ENCODE measurements at regions not wholly inside any gene's neighbourhood (a gene's known extent, or its start where the extent isn't known, plus 50 kb on each side); places are given as distances from the start of the nearest gene placed in this dataset.

DNA sequence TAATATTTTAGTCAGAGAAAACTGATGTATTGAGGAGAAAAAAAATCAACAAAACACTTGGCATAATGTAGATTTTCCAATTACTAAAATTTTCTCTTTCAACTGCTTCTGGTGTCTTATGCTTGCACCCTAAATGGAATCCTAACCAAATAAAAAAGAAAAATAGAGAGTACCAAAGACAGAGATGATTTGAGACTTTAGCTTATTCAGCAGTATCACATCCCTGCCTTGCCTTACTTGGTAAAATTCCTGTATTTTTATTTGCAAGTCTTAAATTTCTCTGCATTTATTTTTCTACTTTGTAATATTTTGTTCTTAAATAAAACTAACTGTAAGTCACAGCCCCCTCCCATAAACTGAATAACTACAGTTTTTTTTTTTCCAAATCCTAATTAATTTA lies 950.5 kb upstream of the INTU start:
- ChIA-PET POLR2A (no interaction called here), CTCF (no interaction called here)

DNA sequence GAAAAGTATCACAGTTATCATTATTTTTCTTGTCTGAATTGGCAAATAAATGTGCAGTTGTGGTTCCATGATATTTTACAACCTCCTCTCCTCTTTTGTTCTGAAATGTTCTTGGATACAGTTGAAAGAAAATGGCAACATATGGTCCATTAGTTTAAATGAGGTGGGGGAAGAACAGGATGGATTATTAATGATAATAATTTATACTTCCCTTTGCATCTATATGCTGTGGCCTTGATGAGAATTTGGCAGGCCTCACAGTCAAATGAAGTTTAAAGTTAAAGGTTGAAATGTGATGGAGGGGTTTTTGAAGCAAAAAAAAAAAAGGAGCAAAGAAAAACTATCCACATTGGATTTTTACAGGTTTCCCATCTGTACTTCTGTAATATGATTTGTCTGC lies 946.3 kb upstream of the INTU start:
- POLR2A ChIA-PET = no interaction called here
- CTCF ChIA-PET = no interaction called here

DNA sequence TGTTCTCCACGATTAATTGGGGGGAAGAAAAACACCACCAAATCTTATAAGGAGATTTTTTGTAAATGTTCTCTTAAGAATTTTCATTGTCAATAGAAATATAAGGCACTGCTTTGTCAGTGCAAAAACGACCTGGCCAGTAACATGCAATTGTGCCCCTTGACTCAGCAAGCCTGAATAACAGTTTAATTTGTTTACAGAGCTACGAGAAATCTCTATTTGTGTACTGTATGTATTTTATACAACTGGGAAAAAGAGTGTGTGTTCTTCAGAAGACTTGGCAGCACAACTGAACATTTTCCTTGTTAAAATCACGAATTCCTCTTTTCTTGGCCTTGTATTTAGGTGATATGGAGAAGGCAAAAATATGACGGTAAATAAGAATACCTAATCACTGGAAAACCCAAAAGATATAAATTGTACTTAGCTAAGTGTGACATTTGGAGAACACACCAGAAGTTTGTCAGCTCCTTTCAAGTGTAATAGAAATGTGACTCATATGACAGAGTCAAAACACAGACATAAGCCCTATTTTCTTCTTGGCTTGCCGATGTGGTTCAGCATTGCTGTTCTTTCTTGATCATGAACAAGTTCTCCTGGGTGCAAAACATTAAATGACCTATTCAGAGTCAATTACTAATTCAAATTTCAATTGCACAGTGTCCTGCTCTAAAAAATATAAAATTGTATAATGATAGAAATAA lies 945.0 kb upstream of the INTU start:
- CTCF ChIA-PET = no interaction called here
- POLR2A ChIA-PET = no interaction called here

DNA sequence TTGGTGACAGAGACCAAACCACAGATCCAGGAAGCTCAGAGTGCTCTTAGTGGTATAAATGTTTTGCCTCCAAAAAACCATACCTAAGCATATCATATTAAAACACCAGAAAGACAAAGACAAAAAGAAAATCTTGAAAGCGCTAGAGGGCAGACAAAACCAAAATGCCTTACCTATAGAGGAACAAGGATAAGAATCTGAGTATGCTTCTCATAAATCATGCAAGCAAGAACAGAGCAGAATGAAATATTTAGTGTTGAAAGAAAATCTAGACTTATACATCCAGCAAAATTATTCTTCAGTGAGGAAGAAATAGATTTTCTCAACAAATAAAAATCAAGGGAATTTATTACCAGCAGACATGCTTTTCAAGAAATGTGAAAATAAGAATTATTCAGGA lies 941.0 kb upstream of the INTU start:
- CTCF ChIA-PET = no interaction called here
- POLR2A ChIA-PET = no interaction called here

DNA sequence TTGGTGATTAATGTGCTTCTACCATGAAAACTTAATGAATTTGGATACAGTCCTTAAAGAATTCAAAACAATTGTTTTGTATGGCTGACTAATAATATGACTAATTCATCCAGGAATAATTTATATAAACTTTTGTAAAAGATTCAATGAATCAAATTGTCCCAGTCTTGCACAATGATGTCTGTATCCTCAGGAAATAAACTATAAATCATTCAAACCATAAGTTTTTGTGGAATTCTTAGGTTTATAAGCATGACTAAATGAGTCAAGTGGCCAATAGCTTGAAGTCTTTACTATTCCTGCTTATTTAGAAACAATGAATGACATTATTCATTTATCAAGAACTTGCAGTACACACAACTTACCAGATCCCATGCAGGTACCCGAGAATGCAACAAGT lies 935.0 kb upstream of the INTU start:
- POLR2A ChIA-PET = no interaction called here

DNA sequence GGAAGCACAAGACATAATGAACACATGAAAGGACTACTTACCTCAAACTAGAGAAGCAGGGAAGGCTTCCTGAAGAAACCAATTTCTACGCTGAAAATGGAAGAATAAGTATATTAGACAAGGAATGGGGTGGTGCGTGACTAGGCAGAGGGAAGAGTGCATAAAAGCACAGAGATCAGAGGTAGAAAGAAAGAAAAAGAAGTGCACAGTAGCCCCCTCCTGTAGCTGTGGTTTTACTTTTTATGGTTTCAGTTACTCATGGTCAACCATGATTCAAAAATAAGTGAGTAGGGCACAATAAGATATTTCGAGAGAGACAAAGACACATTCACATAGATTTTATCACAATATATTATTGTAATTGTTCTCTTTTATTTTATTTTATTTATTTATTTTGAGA lies 934.5 kb upstream of the INTU start:
- ChIA-PET POLR2A (no interaction called here), CTCF (no interaction called here)

More for the DNA sequence above, 935.0 kb upstream of the INTU start:
- CTCF ChIA-PET = no interaction called here

DNA sequence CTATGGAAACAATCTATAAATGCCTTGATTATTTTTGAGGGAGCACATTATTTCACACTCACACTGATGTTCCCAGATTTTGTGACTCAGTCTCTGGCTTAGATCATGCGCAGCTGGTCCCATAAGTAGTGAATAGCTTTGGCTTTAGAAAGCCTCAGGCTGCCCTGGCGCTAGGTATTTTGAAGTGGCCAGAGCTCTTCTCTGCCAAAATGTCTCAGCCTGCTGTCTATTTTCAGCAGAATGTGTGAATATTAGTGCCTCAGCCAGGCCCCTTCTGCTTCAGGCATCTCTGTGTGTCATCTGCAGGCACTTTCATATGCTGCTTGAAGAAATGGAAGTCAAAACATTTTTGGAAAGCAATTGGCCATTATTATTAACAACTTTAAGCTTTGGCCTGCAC lies 931.0 kb upstream of the INTU start:
- POLR2A ChIA-PET = no interaction called here
- CTCF ChIA-PET = no interaction called here

DNA sequence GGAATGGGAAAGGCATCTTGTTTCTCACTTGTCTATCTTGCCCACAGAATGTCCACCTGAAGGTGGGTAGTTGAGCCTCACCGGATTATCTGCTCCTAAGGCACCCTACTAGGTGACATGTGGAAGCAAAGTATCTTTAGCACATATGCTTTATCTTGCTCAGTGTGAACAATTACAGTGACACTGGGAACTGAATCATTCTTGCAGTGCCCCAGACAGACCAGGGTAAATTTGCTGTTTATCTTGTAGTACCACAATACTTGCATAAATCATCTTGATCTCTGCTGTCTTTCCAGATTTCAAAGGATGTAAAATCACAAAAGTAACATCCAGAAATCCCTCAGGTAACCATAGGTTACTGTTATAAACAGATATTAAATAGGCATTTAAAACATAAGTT lies 930.0 kb upstream of the INTU start:
- POLR2A ChIA-PET = no interaction called here
- CTCF ChIA-PET = no interaction called here

DNA sequence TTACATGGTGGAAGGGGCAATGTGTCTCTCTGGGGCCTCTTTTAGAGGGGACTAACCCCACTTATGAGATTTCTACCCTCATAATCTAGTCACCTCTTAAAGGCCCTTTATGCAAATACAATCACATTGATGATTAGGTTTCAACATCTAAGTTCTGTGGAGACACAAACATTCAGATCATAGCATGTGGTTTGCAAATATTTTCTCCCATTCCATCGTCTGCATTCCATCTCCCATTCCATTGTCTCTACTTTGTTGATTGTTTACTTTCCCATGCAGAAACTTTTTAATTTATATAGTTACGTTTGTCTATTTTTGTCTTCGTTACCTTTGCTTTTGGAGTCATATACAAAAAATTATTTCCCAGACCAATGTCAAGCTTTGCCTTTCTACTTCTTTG lies 927.5 kb upstream of the INTU start:
- CTCF ChIA-PET = no interaction called here
- POLR2A ChIA-PET = no interaction called here

DNA sequence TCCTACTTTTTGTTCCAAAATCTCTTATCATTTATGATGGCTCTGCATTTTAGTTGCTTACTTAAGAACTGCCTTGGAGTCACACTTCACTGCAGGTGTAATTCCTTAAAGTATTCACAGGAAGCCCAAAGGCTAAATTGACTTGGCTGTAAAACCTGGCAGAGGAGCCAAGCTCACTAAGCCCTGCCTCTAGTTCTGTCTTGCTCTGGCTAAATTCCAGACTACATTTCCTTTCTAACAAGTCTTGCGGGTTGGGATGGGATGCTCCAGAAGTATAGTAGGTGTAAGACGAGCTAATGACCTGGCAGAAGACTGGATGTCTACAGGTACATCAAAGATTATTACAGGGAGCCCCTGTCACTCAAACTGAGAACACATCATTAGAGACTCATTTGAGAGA lies 924.0 kb upstream of the INTU start:
- ChIA-PET POLR2A (no interaction called here), CTCF (no interaction called here)

DNA sequence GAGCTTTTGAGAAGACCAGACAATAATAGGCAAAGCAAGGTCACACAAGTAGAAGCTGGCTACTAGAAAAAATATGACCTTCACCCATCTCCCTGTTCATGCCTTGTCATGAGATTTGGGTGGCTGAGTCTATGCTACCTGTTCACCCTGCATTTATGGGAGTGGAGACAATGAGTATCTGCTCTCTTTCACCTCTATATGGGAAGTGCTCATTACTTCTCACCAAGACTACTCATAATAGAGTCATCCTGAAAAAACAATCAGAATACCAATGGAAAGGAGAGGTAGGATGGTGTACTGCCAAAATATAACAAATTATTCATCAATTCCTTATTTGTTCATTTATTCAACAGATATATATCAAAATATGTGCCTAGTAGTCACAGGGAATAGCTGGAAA lies 921.8 kb upstream of the INTU start:
- CTCF ChIA-PET = no interaction called here

DNA sequence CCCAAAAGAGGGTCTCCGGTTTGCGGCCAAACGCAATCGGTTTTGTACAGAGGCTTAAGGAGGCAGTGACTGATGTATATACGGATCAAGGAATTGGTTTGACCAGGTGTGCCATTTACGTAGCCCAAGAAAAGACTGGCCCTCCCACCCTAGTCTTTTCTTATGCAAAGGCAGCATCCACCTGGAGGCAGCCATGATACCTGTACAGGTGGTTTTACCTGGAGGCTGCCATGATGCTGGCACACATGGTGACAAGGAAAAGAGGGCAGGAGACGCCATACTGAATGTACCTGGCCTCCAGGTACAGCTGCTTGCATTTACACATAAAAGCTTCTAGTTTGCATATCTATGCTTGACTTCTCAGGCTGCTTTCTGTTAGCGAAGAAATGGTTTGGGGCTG lies 917.7 kb upstream of the INTU start:
- ChIA-PET POLR2A (no interaction called here), CTCF (no interaction called here)

More for the DNA sequence above, 921.8 kb upstream of the INTU start:
- POLR2A ChIA-PET = no interaction called here

DNA sequence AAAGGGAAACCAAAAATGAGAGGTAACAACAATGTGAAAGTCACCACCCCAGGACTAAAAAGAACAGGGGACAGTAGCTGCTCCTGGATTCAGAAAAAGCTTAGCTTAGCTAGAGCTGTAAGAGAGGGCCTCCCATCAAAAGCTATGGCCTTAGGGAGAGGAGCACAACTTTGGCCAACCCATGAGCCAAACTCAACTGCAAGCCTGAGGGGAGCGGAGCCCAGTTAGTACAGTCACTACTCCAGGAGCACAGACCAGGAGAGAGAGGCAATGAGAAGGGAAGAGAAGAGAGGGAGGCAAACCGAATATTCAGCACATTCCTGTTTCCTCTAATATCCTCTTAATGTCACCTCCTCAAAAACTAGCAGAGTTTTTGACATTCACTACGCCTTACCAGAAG lies 917.1 kb upstream of the INTU start:
- CTCF ChIA-PET = no interaction called here
- POLR2A ChIA-PET = no interaction called here

DNA sequence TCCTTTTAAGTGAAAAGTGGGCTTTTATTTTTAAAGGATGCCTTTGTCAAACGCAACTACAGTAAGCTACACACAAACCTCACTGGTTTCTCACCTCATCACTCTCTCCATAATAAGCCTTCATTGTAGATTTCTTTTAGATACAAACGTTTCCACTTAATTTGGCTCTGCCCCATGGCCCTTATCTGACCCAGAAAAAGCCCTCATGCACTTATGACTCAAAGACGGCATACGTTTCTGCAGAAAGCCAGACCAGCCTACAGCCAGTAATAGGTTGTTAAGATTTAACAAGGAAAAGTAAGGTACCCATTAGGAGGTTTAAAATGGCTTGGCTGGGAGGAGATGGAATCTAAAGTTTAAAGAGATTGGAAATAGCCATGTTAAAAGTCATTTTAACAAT lies 914.6 kb upstream of the INTU start:
- CTCF ChIA-PET = no interaction called here
- POLR2A ChIA-PET = no interaction called here

DNA sequence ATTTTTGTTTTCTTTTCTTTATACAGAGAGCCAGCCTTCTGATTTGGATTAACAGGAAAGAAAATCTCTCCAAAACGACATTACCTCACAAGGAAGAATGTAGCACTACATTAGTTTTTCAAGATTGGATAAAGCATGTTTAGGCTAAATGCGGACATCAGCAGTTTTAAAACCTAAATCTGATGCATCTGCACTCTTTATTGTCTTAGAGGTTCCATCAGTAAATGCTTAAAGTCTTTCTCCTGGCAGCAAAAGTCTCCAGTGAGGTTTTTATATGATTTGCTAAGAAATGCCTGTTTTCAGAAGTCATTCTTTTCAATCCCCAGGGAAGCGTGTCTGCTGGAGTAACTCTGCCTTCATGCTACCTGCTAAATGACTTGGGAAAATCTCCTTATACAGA lies 912.9 kb upstream of the INTU start:
- ChIA-PET CTCF (no interaction called here), POLR2A (no interaction called here)

DNA sequence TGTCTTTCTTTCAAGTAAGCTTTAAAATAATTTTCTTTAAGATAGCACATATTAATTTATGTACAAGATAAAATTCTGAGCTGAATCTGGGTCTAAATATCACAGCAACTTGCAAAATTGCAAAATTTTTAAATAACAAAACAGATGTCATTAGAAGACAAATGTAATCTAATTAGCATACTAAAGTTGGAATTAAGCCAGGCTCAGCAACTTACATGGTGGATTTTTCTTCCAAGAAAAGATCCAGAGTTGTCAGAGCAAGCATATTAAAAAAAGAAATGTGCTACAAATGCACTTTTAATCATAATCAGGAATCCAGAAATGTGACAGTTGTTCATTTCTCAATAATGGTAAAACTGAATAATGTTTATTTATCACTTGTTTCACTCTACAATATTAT lies 906.9 kb upstream of the INTU start:
- ChIA-PET POLR2A (no interaction called here), CTCF (no interaction called here)

DNA sequence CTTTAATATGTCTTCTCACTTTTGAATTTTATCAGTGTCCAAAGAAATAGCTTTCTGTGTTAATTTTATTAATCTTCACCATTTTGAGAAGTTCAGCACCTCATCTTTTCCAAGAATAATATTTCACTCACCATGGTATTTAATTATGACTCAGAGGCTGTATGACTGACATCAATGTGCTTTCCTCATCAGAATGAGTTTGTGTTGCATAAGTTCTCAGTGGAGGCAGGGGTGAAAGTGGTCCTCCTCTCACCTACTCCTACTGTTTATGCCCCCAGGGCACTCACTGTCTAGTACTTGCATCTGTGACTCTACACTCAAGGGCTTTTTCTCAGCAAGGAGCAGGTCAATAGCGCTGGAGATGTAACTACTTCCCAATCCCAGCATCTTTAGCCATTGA lies 905.3 kb upstream of the INTU start:
- ChIA-PET POLR2A (no interaction called here), CTCF (no interaction called here)

DNA sequence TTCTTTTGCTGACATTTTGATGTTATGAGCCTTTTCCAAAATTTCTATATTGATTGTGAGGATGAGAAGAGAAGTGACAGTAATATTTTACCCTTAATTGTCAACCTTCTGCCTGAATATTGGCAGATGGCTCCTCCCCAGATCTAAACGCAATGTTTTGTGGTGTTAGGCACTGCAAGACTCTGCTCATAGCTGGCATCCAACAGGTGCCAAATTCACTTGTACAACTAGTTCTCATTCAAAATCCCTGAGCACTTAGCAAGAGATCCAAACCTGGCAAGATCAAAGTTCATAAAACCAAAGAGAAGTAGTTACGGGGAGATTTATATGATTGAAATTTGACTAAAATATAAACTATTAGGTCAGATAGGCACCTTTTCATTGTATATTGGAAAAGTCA lies 901.7 kb upstream of the INTU start:
- ChIA-PET CTCF (no interaction called here), POLR2A (no interaction called here)

DNA sequence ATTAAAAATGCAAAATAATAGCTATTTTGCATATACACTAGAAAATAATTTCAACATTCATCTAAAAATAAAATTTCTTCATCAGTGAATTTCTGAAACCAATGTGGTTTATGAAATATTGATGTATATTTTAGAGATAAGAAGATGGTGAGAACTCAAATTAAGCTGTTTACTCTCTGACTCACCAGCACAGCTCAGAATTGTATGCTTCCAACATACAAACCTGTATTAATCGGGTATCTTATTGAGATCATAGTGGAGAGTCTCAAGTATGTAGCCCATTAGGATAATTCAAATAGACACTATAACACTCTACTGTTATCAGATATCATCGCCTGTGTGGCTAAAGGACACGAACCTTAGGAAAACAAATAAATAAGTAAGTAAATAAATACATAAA lies 899.5 kb upstream of the INTU start:
- POLR2A ChIA-PET = no interaction called here
- CTCF ChIA-PET = no interaction called here

DNA sequence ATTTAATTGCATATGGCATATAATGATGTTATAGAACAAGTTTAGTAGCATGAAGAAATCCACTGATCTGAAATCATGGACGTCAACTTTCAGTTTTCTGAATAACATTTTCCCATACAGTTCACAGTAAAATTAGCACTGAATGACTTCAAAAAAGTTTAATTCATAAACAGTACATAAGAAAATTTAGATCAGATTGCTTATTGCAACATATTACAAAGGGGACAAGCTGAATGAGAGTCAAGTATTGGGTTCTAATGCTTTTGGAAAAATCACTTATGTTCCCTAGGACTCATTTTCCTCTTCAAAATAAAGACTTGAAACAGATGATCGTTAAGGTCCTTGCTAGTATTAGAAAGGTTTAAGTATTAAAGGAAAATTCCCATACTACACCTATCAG lies 898.3 kb upstream of the INTU start:
- CTCF ChIA-PET = no interaction called here
- POLR2A ChIA-PET = no interaction called here

DNA sequence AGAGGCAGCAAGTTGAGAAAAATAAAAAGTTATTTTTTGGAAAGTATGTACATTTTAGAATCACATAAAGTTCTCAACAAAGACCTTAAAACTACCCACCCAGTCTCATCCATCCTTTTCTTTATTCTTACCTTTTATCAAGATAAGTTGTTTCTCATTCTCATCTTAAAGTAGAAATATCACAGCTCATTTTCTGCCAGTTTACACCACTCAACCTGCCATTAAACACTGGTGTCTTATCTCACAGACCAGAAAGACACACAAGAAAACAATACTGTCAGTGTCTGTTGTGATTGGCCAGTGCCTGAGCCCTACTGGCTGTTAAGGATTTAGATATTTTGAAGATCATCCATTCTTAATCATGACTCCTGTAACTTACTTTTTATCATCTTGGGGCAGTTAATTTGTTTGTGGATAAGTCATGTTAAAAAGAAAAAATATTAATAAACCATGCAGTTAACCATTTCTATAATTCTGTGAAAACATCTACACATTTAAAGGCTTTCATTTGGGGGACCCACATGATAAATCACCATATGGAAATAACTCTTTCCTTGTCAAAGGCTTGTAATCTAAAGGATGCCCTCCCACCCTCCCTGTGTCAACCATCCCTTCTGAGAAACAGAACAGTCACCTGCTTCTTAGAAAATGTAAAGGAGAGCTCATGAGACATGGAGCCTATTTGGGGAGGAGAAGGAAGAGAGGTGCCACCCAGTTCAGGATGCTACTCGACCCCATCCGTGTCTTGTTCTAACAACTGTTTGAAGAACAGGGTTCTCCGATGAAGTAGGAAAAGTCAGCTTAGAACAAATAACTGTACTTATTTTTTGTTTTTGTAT lies 897.2 kb upstream of the INTU start:
- POLR2A ChIA-PET = no interaction called here
- CTCF ChIA-PET = no interaction called here

DNA sequence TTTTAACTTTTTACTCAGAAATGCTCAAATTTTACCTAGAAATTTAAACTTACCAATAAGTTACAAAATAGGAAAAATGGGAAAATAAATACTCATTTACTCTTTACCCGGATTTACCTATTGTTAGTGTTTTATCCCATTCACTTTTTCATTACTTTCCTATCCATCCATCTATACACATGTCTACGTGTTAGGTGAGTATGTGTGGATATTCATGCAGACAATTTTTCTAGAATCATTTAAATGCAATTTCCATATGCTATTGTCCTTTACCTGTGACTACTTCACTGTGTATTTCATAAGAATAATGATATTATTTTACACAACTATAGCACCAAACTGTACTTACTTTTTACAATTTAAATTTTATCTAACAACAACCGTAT lies 896.6 kb upstream of the INTU start:
- CTCF ChIA-PET = no interaction called here
- POLR2A ChIA-PET = no interaction called here

All from activated CD8-positive, alpha-beta memory T cell treated with anti-CD3 and anti-CD28 coated beads for 36 hours (primary cell).